ENCODE measurements at regions not wholly inside any gene's neighbourhood (a gene's known extent, or its start where the extent isn't known, plus 50 kb on each side); places are given as distances from the start of the nearest gene placed in this dataset.

- no peak for DNase-seq (ENCODE audit: low read depth, low spot score)
Observed at GRCh38 chr2:74065456-74065855, 80.7 kb downstream of the TET3 start.

- DNase-seq (ENCODE audit: low read depth, low spot score): peak; percentile 74
Observed at GRCh38 chr2:74066491-74067203, 81.1 kb downstream of the BOLA3 start.

- DNase-seq (ENCODE audit: low read depth, low spot score): no peak
Observed at GRCh38 chr2:74067221-74067747, 80.4 kb downstream of the BOLA3 start.

- DNase-seq (ENCODE audit: low read depth, low spot score): no peak
Observed at GRCh38 chr2:74070991-74071390, 76.7 kb downstream of the BOLA3 start.

- DNase-seq (ENCODE audit: low read depth, low spot score): no peak
Observed at GRCh38 chr2:74071426-74071825, 76.3 kb downstream of the BOLA3 start.

DNA sequence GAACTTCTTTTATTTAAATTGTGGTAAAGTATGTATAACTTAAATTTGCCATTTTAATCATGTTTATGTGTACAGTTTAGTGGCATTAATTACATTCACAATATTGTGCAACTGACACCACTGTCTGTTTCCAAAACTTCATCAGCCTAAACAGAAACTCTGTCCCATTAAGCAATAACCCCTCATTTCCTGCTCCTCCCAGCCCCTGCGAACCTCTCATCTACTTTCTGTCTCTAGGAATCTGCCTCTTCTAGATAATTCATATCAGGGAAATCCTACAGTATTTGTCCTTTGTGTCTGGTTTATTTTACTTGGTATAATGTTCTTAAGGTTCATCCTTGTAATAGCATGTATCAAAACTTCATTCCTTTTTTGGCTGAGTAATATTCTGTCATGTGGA, 75.1 kb downstream of the BOLA3 start:
- DNase-seq (ENCODE audit: low read depth, low spot score): no peak

DNA sequence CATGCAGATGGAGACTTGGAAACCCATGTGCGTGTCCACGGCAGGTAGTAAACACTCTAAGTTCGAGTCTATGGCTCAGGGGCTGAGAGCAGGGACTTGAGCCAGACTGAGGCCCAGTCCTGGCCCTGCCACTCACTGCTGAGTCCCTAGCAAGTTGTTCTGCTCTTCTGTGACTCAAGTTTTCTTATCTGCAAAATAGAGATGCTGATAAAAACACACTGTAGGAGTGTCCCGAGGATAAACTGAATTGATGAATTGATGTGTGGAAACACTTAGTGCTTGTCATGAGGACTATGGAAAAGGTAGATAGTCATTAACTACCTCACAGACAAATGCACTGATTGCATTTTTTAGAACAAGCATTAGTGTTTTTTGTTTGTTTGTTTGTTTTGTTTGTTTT, 73.2 kb downstream of the BOLA3 start:
- DNase-seq (ENCODE audit: low read depth, low spot score): no peak

GRCh38 chr2:74076074-74076470, 71.6 kb downstream of the BOLA3 start:
- DNase-seq (ENCODE audit: low read depth, low spot score): no peak

DNA sequence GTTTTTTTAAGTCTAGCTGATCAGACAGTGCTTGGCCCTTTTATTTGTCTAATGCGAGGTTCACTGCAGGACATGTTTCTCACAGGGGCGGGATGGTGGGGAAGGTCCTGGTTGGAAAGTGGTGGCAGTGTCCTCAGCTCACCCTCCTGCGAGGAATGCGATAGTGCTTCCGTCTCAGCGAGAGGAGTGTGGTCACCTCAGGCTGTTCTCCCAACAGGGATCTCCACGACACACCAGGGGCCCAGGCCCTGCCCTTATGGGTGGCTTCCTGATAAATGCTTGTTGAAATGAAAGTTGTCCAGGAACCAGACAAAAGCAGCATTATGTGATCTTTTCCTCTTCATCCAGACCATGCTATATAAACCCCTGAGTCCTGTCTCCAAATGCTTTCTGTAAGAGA, 70.1 kb downstream of the BOLA3 start:
- peak; percentile 7 for DNase-seq (ENCODE audit: low read depth, low spot score)

GRCh38 chr2:74078466-74078865, 69.2 kb downstream of the BOLA3 start:
- no peak for DNase-seq (ENCODE audit: low read depth, low spot score)

DNA sequence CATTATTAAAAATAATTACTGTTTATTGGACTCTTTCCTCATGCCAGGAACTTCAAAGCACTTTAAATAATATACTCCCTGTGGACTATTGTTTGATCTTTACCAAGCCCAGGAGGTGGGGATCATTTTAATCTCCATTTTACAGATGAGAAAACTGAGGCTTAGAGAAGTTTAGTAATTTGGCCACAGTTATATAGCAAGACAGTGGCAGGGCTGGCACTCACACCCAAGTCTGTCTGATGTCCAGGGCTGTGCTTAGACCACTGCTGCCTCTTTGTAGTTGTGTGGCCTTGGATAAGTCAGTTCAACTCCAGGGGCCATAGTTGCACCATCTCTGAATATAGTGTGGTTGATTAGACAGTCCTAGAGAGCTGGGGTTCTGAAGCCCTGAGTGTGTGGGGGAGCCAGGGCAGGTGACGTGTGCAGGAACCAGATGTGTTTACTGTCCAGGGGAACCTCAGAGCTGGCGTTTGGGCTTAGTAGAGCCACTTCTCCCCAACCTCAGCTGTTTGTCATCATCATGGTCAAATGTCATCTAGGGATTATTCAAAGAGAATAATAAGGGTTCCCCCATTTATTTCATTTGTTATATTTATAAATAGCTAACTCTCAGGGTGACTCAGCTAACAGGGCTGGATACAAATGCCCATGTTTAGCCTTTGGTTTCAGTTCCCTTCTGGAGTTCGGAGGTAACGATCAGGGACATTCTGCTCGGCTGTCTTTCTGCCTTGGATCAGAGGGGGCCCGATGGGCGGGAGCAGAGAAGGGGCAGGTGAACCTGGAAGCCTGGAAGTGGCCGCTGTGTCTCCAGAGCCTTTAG, 68.0 kb downstream of the BOLA3 start:
- no peak for DNase-seq (ENCODE audit: low read depth, low spot score)

DNA sequence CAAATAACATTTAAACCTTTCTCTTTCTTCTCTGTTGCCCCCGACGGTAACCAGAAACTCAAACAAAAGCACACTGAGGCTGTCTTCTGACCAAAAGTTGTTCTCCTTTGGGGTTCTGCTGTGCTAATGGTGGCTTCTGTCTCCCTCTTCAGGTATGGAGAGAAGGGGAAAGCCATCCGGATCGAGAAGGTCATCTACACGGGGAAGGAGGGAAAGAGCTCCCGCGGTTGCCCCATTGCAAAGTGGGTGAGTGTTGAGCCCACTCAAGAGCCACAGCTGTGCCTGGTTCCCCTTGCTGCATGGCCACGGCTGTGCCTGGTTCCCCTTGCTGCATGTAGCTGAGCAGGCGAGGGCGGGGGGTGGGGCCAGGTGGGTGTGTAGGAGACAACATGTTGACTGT, 67.4 kb downstream of the BOLA3 start:
- DNase-seq (ENCODE audit: low read depth, low spot score): peak; percentile 11

GRCh38 chr2:74081030-74081762, 66.5 kb downstream of the BOLA3 start:
- no peak for DNase-seq (ENCODE audit: low read depth, low spot score)

DNA sequence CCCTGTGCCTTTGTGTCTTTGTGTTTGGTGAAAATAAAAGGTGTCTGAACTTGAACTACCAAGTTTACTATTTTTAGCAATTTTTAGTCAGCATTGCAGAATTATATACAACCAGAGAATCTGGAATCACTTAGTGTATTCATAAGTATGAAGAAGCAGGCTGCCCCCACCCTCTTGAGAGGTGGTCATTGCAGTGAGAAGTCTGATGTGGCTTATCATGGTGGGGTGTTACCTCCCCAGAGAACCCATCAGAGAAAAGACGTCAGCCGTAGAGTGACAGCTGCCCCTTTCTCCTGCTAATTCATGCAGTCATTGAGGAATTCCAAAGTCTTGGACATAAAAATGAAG, 66.0 kb downstream of the BOLA3 start:
- no peak for DNase-seq (ENCODE audit: low read depth, low spot score)

DNA sequence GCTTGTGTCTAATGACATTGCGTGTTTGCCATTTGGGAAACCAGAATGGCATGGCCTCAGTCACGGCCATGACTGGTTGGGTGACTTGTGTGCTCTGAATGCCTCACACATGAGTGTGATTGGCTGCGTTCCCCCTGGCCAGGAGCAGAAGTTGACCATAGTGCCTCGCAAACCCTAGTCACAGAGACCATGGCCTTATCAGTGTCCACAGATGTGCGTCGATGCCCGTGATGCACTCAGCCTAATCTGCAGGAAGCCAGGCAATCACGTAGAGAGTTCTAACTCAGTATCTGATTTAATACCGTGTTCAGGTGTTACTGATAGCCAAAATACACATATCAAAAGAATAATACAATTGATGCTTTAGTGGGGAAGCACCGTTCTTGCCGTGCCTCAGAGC, 64.0 kb downstream of the BOLA3 start:
- no peak for DNase-seq (ENCODE audit: low read depth, low spot score)
